ENCODE measurements at regions not wholly inside any gene's neighbourhood (a gene's known extent, or its start where the extent isn't known, plus 50 kb on each side); places are given as distances from the start of the nearest gene placed in this dataset.

GRCh38 chr13:78829821-78830220 is 170.9 kb upstream of the OBI1 start:
- DNase-seq, result no peak
- no peak for ATAC-seq (ENCODE audit: low FRiP score)
- H3K27ac ChIP-seq (ENCODE audit: low read depth in 1 of 2, low read length in 2 of 2), result no peak overlapping the region
- no peaks in the 10 kb centered on the region for H3K9me3 ChIP-seq (ENCODE audit: control insufficient read depth, low read length)
- H3K4me3 ChIP-seq (ENCODE audit: low read length in 2 of 2), result no peak overlapping the region
- intact Hi-C loops (cut with DNase I), result no loop called here
- no peaks in the 10 kb centered on the region for H3K27me3 ChIP-seq (ENCODE audit: control insufficient read depth in 1 of 2, insufficient read depth in 2 of 2, low read length in 1 of 2)
- H3K4me1 ChIP-seq (ENCODE audit: control insufficient read depth in 1 of 2, insufficient read depth in 2 of 2, low read length in 2 of 2), result no peaks in the 10 kb centered on the region
- H3K36me3 ChIP-seq (ENCODE audit: control insufficient read depth in 1 of 2, insufficient read depth in 2 of 2, low read length in 1 of 2), result no peaks in the 10 kb centered on the region

GRCh38 chr13:78827471-78827870 is 168.5 kb upstream of the OBI1 start:
- Histone ChIP-seq H3K4me1 (ENCODE audit: control insufficient read depth in 1 of 2, insufficient read depth in 2 of 2, low read length in 2 of 2) (no peaks in the 10 kb centered on the region), H3K36me3 (ENCODE audit: control insufficient read depth in 1 of 2, insufficient read depth in 2 of 2, low read length in 1 of 2) (no peaks in the 10 kb centered on the region), H3K9me3 (ENCODE audit: control insufficient read depth, low read length) (no peaks in the 10 kb centered on the region), H3K4me3 (ENCODE audit: low read length in 2 of 2) (no peak overlapping the region), H3K27me3 (ENCODE audit: control insufficient read depth in 1 of 2, insufficient read depth in 2 of 2, low read length in 1 of 2) (no peaks in the 10 kb centered on the region), H3K27ac (ENCODE audit: low read depth in 1 of 2, low read length in 2 of 2) (no peak overlapping the region)
- intact Hi-C loops (cut with DNase I), result no loop called here
- 57 to 58% methylated on average over 3 of the region's 3 CpGs for WGBS, 2 donors
- DNase-seq, result no peak
- ATAC-seq (ENCODE audit: low FRiP score), result no peak

- intact Hi-C loops (cut with DNase I), result no loop called here
- Histone ChIP-seq H3K4me3 (ENCODE audit: low read length in 2 of 2) (no peak overlapping the region), H3K27me3 (ENCODE audit: control insufficient read depth in 1 of 2, insufficient read depth in 2 of 2, low read length in 1 of 2) (no peaks in the 10 kb centered on the region), H3K36me3 (ENCODE audit: control insufficient read depth in 1 of 2, insufficient read depth in 2 of 2, low read length in 1 of 2) (no peaks in the 10 kb centered on the region), H3K27ac (ENCODE audit: low read depth in 1 of 2, low read length in 2 of 2) (no peak overlapping the region), H3K4me1 (ENCODE audit: control insufficient read depth in 1 of 2, insufficient read depth in 2 of 2, low read length in 2 of 2) (no peaks in the 10 kb centered on the region), H3K9me3 (ENCODE audit: control insufficient read depth, low read length) (no peaks in the 10 kb centered on the region)
- ATAC-seq (ENCODE audit: low FRiP score) (no peak), DNase-seq (no peak)
- 55 to 68% methylated on average over 2 of the region's 2 CpGs for WGBS, 2 donors
These were observed 168.0 kb upstream of the OBI1 start for GRCh38 chr13:78826936-78827335.

- intact Hi-C loops (cut with DNase I), result no loop called here
- no peak for DNase-seq
- Histone ChIP-seq H3K27ac (ENCODE audit: low read depth in 1 of 2, low read length in 2 of 2) (no peak overlapping the region), H3K9me3 (ENCODE audit: control insufficient read depth, low read length) (no peaks in the 10 kb centered on the region), H3K4me1 (ENCODE audit: control insufficient read depth in 1 of 2, insufficient read depth in 2 of 2, low read length in 2 of 2) (no peaks in the 10 kb centered on the region), H3K36me3 (ENCODE audit: control insufficient read depth in 1 of 2, insufficient read depth in 2 of 2, low read length in 1 of 2) (no peaks in the 10 kb centered on the region), H3K27me3 (ENCODE audit: control insufficient read depth in 1 of 2, insufficient read depth in 2 of 2, low read length in 1 of 2) (no peaks in the 10 kb centered on the region), H3K4me3 (ENCODE audit: low read length in 2 of 2) (no peak overlapping the region)
- ATAC-seq (ENCODE audit: low FRiP score), result no peak
- WGBS, 2 donors, result 82% methylated on average over 1 of the region's 1 CpG
These were observed 167.4 kb upstream of the OBI1 start for GRCh38 chr13:78826312-78826711.

- H3K9me3 ChIP-seq (ENCODE audit: control insufficient read depth, low read length), result no peaks in the 10 kb centered on the region
- no peak overlapping the region for H3K4me3 ChIP-seq (ENCODE audit: low read length in 2 of 2)
- H3K27ac ChIP-seq (ENCODE audit: low read depth in 1 of 2, low read length in 2 of 2), result no peak overlapping the region
- H3K36me3 ChIP-seq (ENCODE audit: control insufficient read depth in 1 of 2, insufficient read depth in 2 of 2, low read length in 1 of 2), result no peaks in the 10 kb centered on the region
- 81 to 89% methylated on average over 1 of the region's 1 CpG for WGBS, 2 donors
- intact Hi-C loops (cut with DNase I), result no loop called here
- ATAC-seq (ENCODE audit: low FRiP score), result no peak
- DNase-seq, result no peak
- H3K4me1 ChIP-seq (ENCODE audit: control insufficient read depth in 1 of 2, insufficient read depth in 2 of 2, low read length in 2 of 2), result no peaks in the 10 kb centered on the region
- H3K27me3 ChIP-seq (ENCODE audit: control insufficient read depth in 1 of 2, insufficient read depth in 2 of 2, low read length in 1 of 2), result no peaks in the 10 kb centered on the region
These were observed 161.6 kb upstream of the OBI1 start for GRCh38 chr13:78820541-78820940.

- DNase-seq (no peak), ATAC-seq (ENCODE audit: low FRiP score) (no peak)
- H3K36me3 ChIP-seq (ENCODE audit: control insufficient read depth in 1 of 2, insufficient read depth in 2 of 2, low read length in 1 of 2), result no peaks in the 10 kb centered on the region
- no peak overlapping the region for H3K27ac ChIP-seq (ENCODE audit: low read depth in 1 of 2, low read length in 2 of 2)
- WGBS, 2 donors, result 74 to 76% methylated on average over 15 of the region's 15 CpGs
- H3K4me3 ChIP-seq (ENCODE audit: low read length in 2 of 2), result no peak overlapping the region
- H3K4me1 ChIP-seq (ENCODE audit: control insufficient read depth in 1 of 2, insufficient read depth in 2 of 2, low read length in 2 of 2), result no peaks in the 10 kb centered on the region
- no peaks in the 10 kb centered on the region for H3K9me3 ChIP-seq (ENCODE audit: control insufficient read depth, low read length)
- no peaks in the 10 kb centered on the region for H3K27me3 ChIP-seq (ENCODE audit: control insufficient read depth in 1 of 2, insufficient read depth in 2 of 2, low read length in 1 of 2)
- intact Hi-C loops (cut with DNase I), result no loop called here
These were observed 157.6 kb upstream of the OBI1 start for GRCh38 chr13:78816592-78816991.

GRCh38 chr13:78816154-78816553 is 157.2 kb upstream of the OBI1 start:
- no peak for ATAC-seq (ENCODE audit: low FRiP score)
- 65 to 81% methylated on average over 1 of the region's 1 CpG for WGBS, 2 donors

GRCh38 chr13:78806457-78806856 is 147.5 kb upstream of the OBI1 start:
- H3K4me1 ChIP-seq (ENCODE audit: control insufficient read depth in 1 of 2, insufficient read depth in 2 of 2, low read length in 2 of 2), result no peaks in the 10 kb centered on the region
- H3K9me3 ChIP-seq (ENCODE audit: control insufficient read depth, low read length), result no peaks in the 10 kb centered on the region
- intact Hi-C loops (cut with DNase I), result no loop called here
- DNase-seq (no peak), ATAC-seq (ENCODE audit: low FRiP score) (no peak)
- H3K4me3 ChIP-seq (ENCODE audit: low read length in 2 of 2), result no peak overlapping the region
- H3K27ac ChIP-seq (ENCODE audit: low read depth in 1 of 2, low read length in 2 of 2), result no peak overlapping the region
- H3K27me3 ChIP-seq (ENCODE audit: control insufficient read depth in 1 of 2, insufficient read depth in 2 of 2, low read length in 1 of 2), result no peaks in the 10 kb centered on the region
- WGBS, 2 donors, result 54 to 72% methylated on average over 4 of the region's 4 CpGs
- H3K36me3 ChIP-seq (ENCODE audit: control insufficient read depth in 1 of 2, insufficient read depth in 2 of 2, low read length in 1 of 2), result no peaks in the 10 kb centered on the region

More at GRCh38 chr13:78816154-78816553, 157.2 kb upstream of the OBI1 start:
- Histone ChIP-seq H3K36me3 (ENCODE audit: control insufficient read depth in 1 of 2, insufficient read depth in 2 of 2, low read length in 1 of 2) (no peaks in the 10 kb centered on the region), H3K27ac (ENCODE audit: low read depth in 1 of 2, low read length in 2 of 2) (no peak overlapping the region), H3K4me3 (ENCODE audit: low read length in 2 of 2) (no peak overlapping the region), H3K9me3 (ENCODE audit: control insufficient read depth, low read length) (no peaks in the 10 kb centered on the region), H3K27me3 (ENCODE audit: control insufficient read depth in 1 of 2, insufficient read depth in 2 of 2, low read length in 1 of 2) (no peaks in the 10 kb centered on the region), H3K4me1 (ENCODE audit: control insufficient read depth in 1 of 2, insufficient read depth in 2 of 2, low read length in 2 of 2) (no peaks in the 10 kb centered on the region)
- no peak for DNase-seq
- intact Hi-C loops (cut with DNase I), result no loop called here

- intact Hi-C loops (cut with DNase I), result no loop called here
- DNase-seq (no peak), ATAC-seq (ENCODE audit: low FRiP score) (no peak)
- Histone ChIP-seq H3K36me3 (ENCODE audit: control insufficient read depth in 1 of 2, insufficient read depth in 2 of 2, low read length in 1 of 2) (no peaks in the 10 kb centered on the region), H3K27ac (ENCODE audit: low read depth in 1 of 2, low read length in 2 of 2) (no peak overlapping the region), H3K9me3 (ENCODE audit: control insufficient read depth, low read length) (no peaks in the 10 kb centered on the region), H3K4me1 (ENCODE audit: control insufficient read depth in 1 of 2, insufficient read depth in 2 of 2, low read length in 2 of 2) (no peaks in the 10 kb centered on the region), H3K4me3 (ENCODE audit: low read length in 2 of 2) (no peak overlapping the region), H3K27me3 (ENCODE audit: control insufficient read depth in 1 of 2, insufficient read depth in 2 of 2, low read length in 1 of 2) (no peaks in the 10 kb centered on the region)
These were observed 144.0 kb upstream of the OBI1 start for GRCh38 chr13:78802912-78803311.

Data from aorta (tissue), 5 donors.